Adrenal gland (tissue), 5 donors: ENCODE measurements at regions not wholly inside any gene's neighbourhood (a gene's known extent, or its start where the extent isn't known, plus 50 kb on each side); places are given as distances from the start of the nearest gene placed in this dataset.

Experiments used
- CTCF ChIP-seq, 6 experiments: fragments of 450-650 bp in 4 of 6; fragments of 200-600 bp in 2 of 6; sonication (generic) in 1 of 6; IDR thresholded peaks; 1 replicate in 5 of 6; 2 replicates in 1 of 6; pipeline versions ENCODE4 v1.5.1 to v1.8.0; 2016 to 2021; ENCODE audit warnings: antibody characterized with exemption in 6 of 6, mild to moderate bottlenecking in 2 of 6, moderate library complexity in 1 of 6
- POLR2A ChIP-seq, 2 donors: fragments of 450-650 bp; IDR thresholded peaks; one replicate each; pipeline ENCODE4 v1.6.1; 2017; ENCODE audit warnings: antibody characterized with exemption in 2 of 2, mild to moderate bottlenecking in 2 of 2, moderate library complexity in 1 of 2
- donor health status: DM: no; HTN: no; CAD: no.

GRCh38 chr13:74765955-74766354 is 631.8 kb upstream of the KLF12 start:
- TF ChIP-seq CTCF (IDR thresholded peaks at IDR 0.05) = no peak
- TF ChIP-seq POLR2A (IDR thresholded peaks at IDR 0.05) = no peak
